ENCODE measurements at regions not wholly inside any gene's neighbourhood (a gene's known extent, or its start where the extent isn't known, plus 50 kb on each side); places are given as distances from the start of the nearest gene placed in this dataset.

DNA sequence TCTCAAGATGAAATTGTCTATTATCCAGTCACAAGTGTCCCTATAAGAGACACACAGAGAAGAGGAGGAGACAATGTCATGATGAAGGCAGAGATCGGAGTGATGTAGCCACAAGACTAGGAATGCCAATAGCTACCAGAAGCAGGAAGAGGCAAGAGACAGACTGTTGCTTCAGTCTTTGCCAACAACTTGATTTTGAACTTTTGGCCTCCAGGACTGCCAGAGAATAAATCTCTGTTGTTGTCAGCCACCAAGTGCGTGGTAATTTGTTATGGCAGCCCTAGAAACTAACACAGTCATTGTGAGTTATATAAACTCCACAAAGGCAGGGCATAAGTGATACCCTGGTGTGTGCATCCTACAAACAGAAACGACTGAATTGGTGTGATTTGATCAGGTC is 517.0 kb downstream of the BTBD3 start:
- TF ChIP-seq ZBTB7A (IDR thresholded peaks at IDR 0.05; ENCODE audit: low read depth) = no peak
- no peak for TF ChIP-seq YY1 (IDR thresholded peaks at IDR 0.05; ENCODE audit: low read depth)
- TF ChIP-seq, protein P1, sequence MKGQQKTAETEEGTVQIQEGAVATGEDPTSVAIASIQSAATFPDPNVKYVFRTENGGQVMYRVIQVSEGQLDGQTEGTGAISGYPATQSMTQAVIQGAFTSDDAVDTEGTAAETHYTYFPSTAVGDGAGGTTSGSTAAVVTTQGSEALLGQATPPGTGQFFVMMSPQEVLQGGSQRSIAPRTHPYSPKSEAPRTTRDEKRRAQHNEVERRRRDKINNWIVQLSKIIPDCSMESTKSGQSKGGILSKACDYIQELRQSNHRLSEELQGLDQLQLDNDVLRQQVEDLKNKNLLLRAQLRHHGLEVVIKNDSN (IDR thresholded peaks at IDR 0.05) = no peak
- TF ChIP-seq TCF12 (IDR thresholded peaks at IDR 0.05; ENCODE audit: low read depth) = no peak
- TF ChIP-seq, protein P2, sequence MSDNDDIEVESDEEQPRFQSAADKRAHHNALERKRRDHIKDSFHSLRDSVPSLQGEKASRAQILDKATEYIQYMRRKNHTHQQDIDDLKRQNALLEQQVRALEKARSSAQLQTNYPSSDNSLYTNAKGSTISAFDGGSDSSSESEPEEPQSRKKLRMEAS (IDR thresholded peaks at IDR 0.05) = no peak
- TF ChIP-seq TEAD4 (IDR thresholded peaks at IDR 0.05) = no peak
- no peak for TF ChIP-seq CREB1 (IDR thresholded peaks at IDR 0.05; ENCODE audit: low read depth)
- TF ChIP-seq, protein P3, sequence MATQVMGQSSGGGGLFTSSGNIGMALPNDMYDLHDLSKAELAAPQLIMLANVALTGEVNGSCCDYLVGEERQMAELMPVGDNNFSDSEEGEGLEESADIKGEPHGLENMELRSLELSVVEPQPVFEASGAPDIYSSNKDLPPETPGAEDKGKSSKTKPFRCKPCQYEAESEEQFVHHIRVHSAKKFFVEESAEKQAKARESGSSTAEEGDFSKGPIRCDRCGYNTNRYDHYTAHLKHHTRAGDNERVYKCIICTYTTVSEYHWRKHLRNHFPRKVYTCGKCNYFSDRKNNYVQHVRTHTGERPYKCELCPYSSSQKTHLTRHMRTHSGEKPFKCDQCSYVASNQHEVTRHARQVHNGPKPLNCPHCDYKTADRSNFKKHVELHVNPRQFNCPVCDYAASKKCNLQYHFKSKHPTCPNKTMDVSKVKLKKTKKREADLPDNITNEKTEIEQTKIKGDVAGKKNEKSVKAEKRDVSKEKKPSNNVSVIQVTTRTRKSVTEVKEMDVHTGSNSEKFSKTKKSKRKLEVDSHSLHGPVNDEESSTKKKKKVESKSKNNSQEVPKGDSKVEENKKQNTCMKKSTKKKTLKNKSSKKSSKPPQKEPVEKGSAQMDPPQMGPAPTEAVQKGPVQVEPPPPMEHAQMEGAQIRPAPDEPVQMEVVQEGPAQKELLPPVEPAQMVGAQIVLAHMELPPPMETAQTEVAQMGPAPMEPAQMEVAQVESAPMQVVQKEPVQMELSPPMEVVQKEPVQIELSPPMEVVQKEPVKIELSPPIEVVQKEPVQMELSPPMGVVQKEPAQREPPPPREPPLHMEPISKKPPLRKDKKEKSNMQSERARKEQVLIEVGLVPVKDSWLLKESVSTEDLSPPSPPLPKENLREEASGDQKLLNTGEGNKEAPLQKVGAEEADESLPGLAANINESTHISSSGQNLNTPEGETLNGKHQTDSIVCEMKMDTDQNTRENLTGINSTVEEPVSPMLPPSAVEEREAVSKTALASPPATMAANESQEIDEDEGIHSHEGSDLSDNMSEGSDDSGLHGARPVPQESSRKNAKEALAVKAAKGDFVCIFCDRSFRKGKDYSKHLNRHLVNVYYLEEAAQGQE (IDR thresholded peaks at IDR 0.05; ENCODE audit: low read depth) = no peak
- no peak for TF ChIP-seq RAD21 (IDR thresholded peaks at IDR 0.05; ENCODE audit: low read depth)
- TF ChIP-seq FOXM1 (IDR thresholded peaks at IDR 0.05; ENCODE audit: borderline replicate concordance, low read depth) = no peak
- no peak for TF ChIP-seq EGR1 (IDR thresholded peaks at IDR 0.05)

DNA sequence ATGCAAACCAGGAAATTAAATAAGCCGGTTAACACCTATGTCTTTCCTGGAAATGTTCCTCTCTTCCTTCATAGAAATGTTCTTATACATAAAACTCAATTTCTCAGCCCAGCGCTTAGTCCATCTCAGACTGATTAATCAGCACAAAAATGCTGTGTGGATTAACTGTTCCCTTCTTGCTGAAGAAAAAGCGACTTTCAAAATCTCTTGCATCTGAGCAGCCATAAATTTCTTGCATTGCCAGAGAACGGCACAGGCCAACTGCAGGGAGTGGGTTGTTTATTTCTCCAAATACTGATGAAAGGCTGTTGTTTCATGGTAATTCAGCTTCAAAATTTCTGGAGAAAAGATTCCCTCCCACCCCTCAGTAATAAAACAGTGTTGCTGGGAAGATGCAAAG is 517.6 kb downstream of the BTBD3 start:
- TF ChIP-seq, protein P1 (IDR thresholded peaks at IDR 0.05) = no peak
- TF ChIP-seq TAF1 (IDR thresholded peaks at IDR 0.05; ENCODE audit: low read depth) (no peak), FOXM1 (IDR thresholded peaks at IDR 0.05; ENCODE audit: borderline replicate concordance, low read depth) (no peak), TEAD4 (IDR thresholded peaks at IDR 0.05) (no peak), NFIC (IDR thresholded peaks at IDR 0.05) (no peak), TCF12 (IDR thresholded peaks at IDR 0.05; ENCODE audit: low read depth) (no peak), CREB1 (IDR thresholded peaks at IDR 0.05; ENCODE audit: low read depth) (no peak)

DNA sequence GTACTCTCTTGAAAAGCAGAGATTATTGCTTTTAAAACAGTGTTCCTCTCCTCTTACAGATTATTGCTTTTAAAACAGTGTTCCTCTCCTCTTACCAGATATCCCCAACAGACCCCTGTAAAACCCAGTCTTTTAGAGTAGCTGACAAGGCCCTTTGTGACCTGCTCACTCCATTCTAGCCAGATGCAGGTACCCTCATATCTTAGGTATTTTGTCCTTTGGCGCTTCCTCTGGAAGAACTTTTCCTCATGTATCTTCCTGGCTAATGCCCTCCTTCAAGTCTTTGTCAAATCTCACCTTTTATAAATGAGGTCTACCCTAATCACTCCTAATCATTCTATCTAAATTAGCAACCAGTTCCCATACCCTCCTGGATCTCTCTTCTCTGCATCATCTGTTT is 536.0 kb downstream of the BTBD3 start:
- TF ChIP-seq CREB1 (IDR thresholded peaks at IDR 0.05; ENCODE audit: low read depth) = no peak
- TF ChIP-seq NFIC (IDR thresholded peaks at IDR 0.05) = no peak
- TF ChIP-seq CEBPB (IDR thresholded peaks at IDR 0.05) = no peak
- no peak for TF ChIP-seq FOXM1 (IDR thresholded peaks at IDR 0.05; ENCODE audit: borderline replicate concordance, low read depth)
- TF ChIP-seq RAD21 (IDR thresholded peaks at IDR 0.05; ENCODE audit: low read depth) = no peak
- TF ChIP-seq EP300 (IDR thresholded peaks at IDR 0.05; ENCODE audit: borderline replicate concordance) = no peak
- no peak for TF ChIP-seq YY1 (IDR thresholded peaks at IDR 0.05; ENCODE audit: low read depth)
- TF ChIP-seq, protein P3 (IDR thresholded peaks at IDR 0.05; ENCODE audit: low read depth) = no peak
- TF ChIP-seq, protein P1 (IDR thresholded peaks at IDR 0.05) = no peak
- TF ChIP-seq EGR1 (IDR thresholded peaks at IDR 0.05) = no peak
- TF ChIP-seq TEAD4 (IDR thresholded peaks at IDR 0.05) = no peak
- no peak for TF ChIP-seq ZBTB7A (IDR thresholded peaks at IDR 0.05; ENCODE audit: low read depth)
- TF ChIP-seq, protein P2 (IDR thresholded peaks at IDR 0.05) = no peak
- TF ChIP-seq TCF12 (IDR thresholded peaks at IDR 0.05; ENCODE audit: low read depth) = no peak
- TF ChIP-seq TAF1 (IDR thresholded peaks at IDR 0.05; ENCODE audit: low read depth) = no peak

DNA sequence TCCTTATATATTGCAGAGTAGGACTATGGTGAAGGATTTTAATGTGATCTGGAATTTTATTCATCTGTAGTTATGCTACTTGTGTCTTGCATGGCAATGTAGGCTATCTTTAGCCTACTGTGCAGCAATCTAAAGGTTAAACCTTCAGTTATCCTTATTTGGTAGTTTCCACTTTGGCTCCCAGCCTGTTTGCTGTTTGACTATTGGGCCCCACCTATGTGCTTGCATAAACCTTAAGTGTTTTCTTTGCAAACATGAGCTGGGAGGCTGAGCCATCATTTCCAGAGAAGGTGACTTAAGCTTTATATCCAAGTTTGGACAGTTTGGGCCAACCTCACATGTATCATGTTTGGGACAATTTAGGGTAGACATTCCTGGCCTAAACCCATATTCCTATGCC is 537.5 kb downstream of the BTBD3 start:
- TF ChIP-seq, protein P1 (IDR thresholded peaks at IDR 0.05) = no peak
- no peak for TF ChIP-seq CREB1 (IDR thresholded peaks at IDR 0.05; ENCODE audit: low read depth)
- no peak for TF ChIP-seq TCF12 (IDR thresholded peaks at IDR 0.05; ENCODE audit: low read depth)
- no peak for TF ChIP-seq NFIC (IDR thresholded peaks at IDR 0.05)
- TF ChIP-seq, protein P3 (IDR thresholded peaks at IDR 0.05; ENCODE audit: low read depth) = no peak
- no peak for TF ChIP-seq ZBTB7A (IDR thresholded peaks at IDR 0.05; ENCODE audit: low read depth)
- no peak for TF ChIP-seq EP300 (IDR thresholded peaks at IDR 0.05; ENCODE audit: borderline replicate concordance)
- TF ChIP-seq FOXM1 (IDR thresholded peaks at IDR 0.05; ENCODE audit: borderline replicate concordance, low read depth) = no peak
- TF ChIP-seq CEBPB (IDR thresholded peaks at IDR 0.05) = no peak
- no peak for TF ChIP-seq YY1 (IDR thresholded peaks at IDR 0.05; ENCODE audit: low read depth)
- no peak for TF ChIP-seq TEAD4 (IDR thresholded peaks at IDR 0.05)
- TF ChIP-seq, protein P2 (IDR thresholded peaks at IDR 0.05) = no peak
- no peak for TF ChIP-seq RAD21 (IDR thresholded peaks at IDR 0.05; ENCODE audit: low read depth)
- TF ChIP-seq EGR1 (IDR thresholded peaks at IDR 0.05) = no peak
- no peak for TF ChIP-seq TAF1 (IDR thresholded peaks at IDR 0.05; ENCODE audit: low read depth)

Data from Ishikawa (cell line).